AG04450 (cell line): ENCODE measurements at regions not wholly inside any gene's neighbourhood (a gene's known extent, or its start where the extent isn't known, plus 50 kb on each side); places are given as distances from the start of the nearest gene placed in this dataset.

ENCODE experiments used
- CTCF ChIA-PET: fragments of 300-600, 350-600 bp; formaldehyde crosslinking; extraction: SDS; loops from one replicate; lab custom pipeline; 2022; ENCODE audit warnings: antibody characterized with exemption, inconsistent platforms; lab: Charles Lee
- POLR2A ChIA-PET: fragments of 350-600 bp; formaldehyde crosslinking; extraction: SDS; loops from one replicate; lab custom pipeline; 2021; ENCODE audit warnings: antibody characterized with exemption, inconsistent platforms; lab: Yijun Ruan, JAX
- DNase-seq: peaks from one replicate; pipeline ENCODE4 v3.0.0-alpha.2; 2011; ENCODE audit warnings: low read depth, low spot score
- H3K27ac ChIP-seq: one replicate; pipeline ENCODE4 v1.5.1; 2012; ENCODE audit warnings: low read depth, low read length, control low read depth
- H3K27me3 ChIP-seq: one replicate; pipeline ENCODE4 v1.6.0; 2012; ENCODE audit warnings: low read length; ENCODE audit not compliant: control insufficient read depth, insufficient read depth
- H3K4me3 ChIP-seq: 2 replicates; pipeline ENCODE4 v1.5.1; 2011; ENCODE audit warnings: mild to moderate bottlenecking, low read depth, low read length, control low read depth
- H3K9me3 ChIP-seq: 2 replicates; pipeline ENCODE4 v1.5.1; 2012; ENCODE audit warnings: low read length; ENCODE audit not compliant: control insufficient read depth, insufficient read depth
- CTCF ChIP-seq: IDR thresholded peaks from 2 replicates; pipeline ENCODE4 v1.5.1; 2011; ENCODE audit warnings: low read depth, low read length, control low read depth, inconsistent platforms

GRCh38 chr12:90899456-90900182 is 55.4 kb downstream of the CCER1 start:
- POLR2A ChIA-PET, result no interaction called here
- CTCF ChIA-PET, result interaction anchor here (1.0 to 1.4 kb wide), 3 partner anchors 10 to 45 kb away, joined by 4 to 5 read pairs (median 4); no protein-coding TSS in a partner anchor
- no peak for DNase-seq
- no peak overlapping the region for H3K4me3 ChIP-seq
- H3K27me3 ChIP-seq, result no peaks in the 10 kb centered on the region
- no peak overlapping the region for H3K27ac ChIP-seq
- no peak for TF ChIP-seq CTCF
- no peaks in the 10 kb centered on the region for H3K9me3 ChIP-seq

- ChIA-PET CTCF (interaction anchor here (1.2 kb wide), 1 partner anchor 12 kb away, joined by 5 read pairs; no protein-coding TSS in a partner anchor), POLR2A (no interaction called here)
- no peaks in the 10 kb centered on the region for H3K9me3 ChIP-seq
- TF ChIP-seq CTCF, result no peak
- no peaks in the 10 kb centered on the region for H3K27me3 ChIP-seq
- no peak overlapping the region for H3K4me3 ChIP-seq
- no peak overlapping the region for H3K27ac ChIP-seq
- no peak for DNase-seq
Measured at GRCh38 chr12:90897986-90898385, 57.0 kb downstream of the CCER1 start.

GRCh38 chr12:90897316-90897715 is 57.7 kb downstream of the CCER1 start:
- DNase-seq, result no peak
- ChIA-PET POLR2A (no interaction called here), CTCF (no interaction called here)
- TF ChIP-seq CTCF, result no peak
- Histone ChIP-seq H3K4me3 (no peak overlapping the region), H3K27ac (no peak overlapping the region), H3K9me3 (no peaks in the 10 kb centered on the region), H3K27me3 (no peaks in the 10 kb centered on the region)

- no peak overlapping the region for H3K27ac ChIP-seq
- no peak for TF ChIP-seq CTCF
- CTCF ChIA-PET, result no interaction called here
Measured at GRCh38 chr12:90896821-90897220, 58.2 kb downstream of the CCER1 start.

GRCh38 chr12:90896164-90896563 is 58.8 kb downstream of the CCER1 start:
- no peaks in the 10 kb centered on the region for H3K27me3 ChIP-seq
- no peak for TF ChIP-seq CTCF
- POLR2A ChIA-PET, result no interaction called here
- CTCF ChIA-PET, result interaction anchor here (0.6 to 2.3 kb wide), 2 partner anchors 14 to 1352 kb away, joined by 3 to 7 read pairs; no protein-coding TSS in a partner anchor
- DNase-seq, result peak; percentile 16
- H3K9me3 ChIP-seq, result no peaks in the 10 kb centered on the region
- no peak overlapping the region for H3K4me3 ChIP-seq
- H3K27ac ChIP-seq, result no peak overlapping the region

More at GRCh38 chr12:90896821-90897220, 58.2 kb downstream of the CCER1 start:
- no peaks in the 10 kb centered on the region for H3K9me3 ChIP-seq
- H3K4me3 ChIP-seq, result no peak overlapping the region
- DNase-seq, result no peak
- no peaks in the 10 kb centered on the region for H3K27me3 ChIP-seq
- POLR2A ChIA-PET, result no interaction called here
